Suppressor macrophage treated with lipopolysaccharide for 1 hour (primary cell): ENCODE measurements at regions not wholly inside any gene's neighbourhood (a gene's known extent, or its start where the extent isn't known, plus 50 kb on each side); places are given as distances from the start of the nearest gene placed in this dataset.

Experiments used
- DNase-seq, 3 donors: peaks; one replicate each; pipeline ENCODE4 v3.0.0-alpha.2; 2020 to 2022

GRCh38 chr7:132666774-132667172 lies 90.5 kb upstream of the PLXNA4 start:
- DNase-seq = peak in 1 of 3 donors; percentile 44

- peak; percentile 76 to 94 (median 81) for DNase-seq
Observed at GRCh38 chr7:132666071-132666773, 90.0 kb upstream of the PLXNA4 start.

GRCh38 chr7:132656846-132657776 lies 80.8 kb upstream of the PLXNA4 start:
- DNase-seq = peak in 1 of 3 donors; percentile 27

- no peak for DNase-seq
Observed at GRCh38 chr7:132656341-132656740, 80.1 kb upstream of the PLXNA4 start.

GRCh38 chr7:132655131-132655727 lies 79.0 kb upstream of the PLXNA4 start:
- peak; percentile 37 to 40 (median 38) for DNase-seq

GRCh38 chr7:132654150-132654549 lies 77.9 kb upstream of the PLXNA4 start:
- no peak for DNase-seq

- no peak for DNase-seq
Observed at GRCh38 chr7:132653366-132653930, 77.2 kb upstream of the PLXNA4 start.

- no peak for DNase-seq
Observed at GRCh38 chr7:132652507-132652906, 76.2 kb upstream of the PLXNA4 start.

GRCh38 chr7:132650498-132650897 lies 74.2 kb upstream of the PLXNA4 start:
- no peak for DNase-seq

GRCh38 chr7:132647311-132647710 lies 71.0 kb upstream of the PLXNA4 start:
- DNase-seq = no peak

- DNase-seq = no peak
Observed at GRCh38 chr7:132646052-132646451, 69.8 kb upstream of the PLXNA4 start.

- DNase-seq = no peak
Observed at GRCh38 chr7:132643302-132643701, 67.0 kb upstream of the PLXNA4 start.

GRCh38 chr7:132641238-132641637 lies 65.0 kb upstream of the PLXNA4 start:
- no peak for DNase-seq

GRCh38 chr7:132639983-132640382 lies 63.7 kb upstream of the PLXNA4 start:
- no peak for DNase-seq

- no peak for DNase-seq
Observed at GRCh38 chr7:132638000-132638399, 61.7 kb upstream of the PLXNA4 start.

- DNase-seq = no peak
Observed at GRCh38 chr7:132636581-132636980, 60.3 kb upstream of the PLXNA4 start.

- DNase-seq = no peak
Observed at GRCh38 chr7:132635127-132635526, 58.9 kb upstream of the PLXNA4 start.

GRCh38 chr7:132630834-132631233 lies 54.6 kb upstream of the PLXNA4 start:
- DNase-seq = no peak
